Effector memory CD8-positive, alpha-beta T cell (primary cell): ENCODE measurements at regions not wholly inside any gene's neighbourhood (a gene's known extent, or its start where the extent isn't known, plus 50 kb on each side); places are given as distances from the start of the nearest gene placed in this dataset.
"Not testable (repeated sequence)": the region's sequence is repeated elsewhere in the genome, so short reads cannot be mapped to it uniquely, and the experiment has no call there.

Experiments used
- ATAC-seq: fragments of 150-1000 bp; cut with Tn5 transposase; replicated peaks from 2 replicates; pipeline ENCODE4 v1.10.0; 2021; ENCODE audit warnings: mild to moderate bottlenecking, moderate library complexity
- DNase-seq, 3 experiments: peaks; one replicate each; pipeline ENCODE4 v3.0.0; 2021
- H3K27ac Mint-ChIP-seq, 2 donors: one replicate each; pipeline ENCODE4 v1.8.0; 2022; ENCODE audit warnings: mild to moderate bottlenecking in 2 of 2, mixed read lengths in 2 of 2, moderate library complexity in 2 of 2
- H3K27me3 Mint-ChIP-seq, 2 donors: one replicate each; pipeline ENCODE4 v1.8.0; 2022; ENCODE audit warnings: mixed read lengths in 2 of 2
- H3K36me3 Mint-ChIP-seq: one replicate; pipeline ENCODE4 v1.8.0; 2022; ENCODE audit warnings: mild to moderate bottlenecking, moderate library complexity, mixed read lengths; ENCODE audit not compliant: insufficient read depth
- H3K4me1 Mint-ChIP-seq, 2 donors: one replicate each; pipeline ENCODE4 v1.8.0; 2022; ENCODE audit warnings: low read depth in 2 of 2, mixed read lengths in 2 of 2
- H3K4me3 Mint-ChIP-seq, 2 donors: one replicate each; pipeline ENCODE4 v1.8.0; 2022; ENCODE audit warnings: mild to moderate bottlenecking in 2 of 2, mixed read lengths in 2 of 2, moderate library complexity in 2 of 2
- H3K9me3 Mint-ChIP-seq, 2 donors: one replicate each; pipeline ENCODE4 v1.8.0; 2022; ENCODE audit warnings: mixed read lengths in 2 of 2

- H3K36me3 Mint-ChIP-seq, DNase-seq, H3K9me3 Mint-ChIP-seq, H3K4me3 Mint-ChIP-seq, H3K27me3 Mint-ChIP-seq, H3K4me1 Mint-ChIP-seq, ATAC-seq, H3K27ac Mint-ChIP-seq: not testable (repeated sequence)
Measured at GRCh38 chr1:83310161-83310560, 688.8 kb downstream of the TTLL7 start.

- H3K36me3 Mint-ChIP-seq, ATAC-seq, H3K27ac Mint-ChIP-seq, DNase-seq, H3K4me1 Mint-ChIP-seq, H3K27me3 Mint-ChIP-seq, H3K4me3 Mint-ChIP-seq, H3K9me3 Mint-ChIP-seq: not testable (repeated sequence)
Measured at GRCh38 chr1:83309035-83309434, 689.9 kb downstream of the TTLL7 start.

- H3K9me3 Mint-ChIP-seq: peaks cover 5 to 13% of the 10 kb centered on the region in 2 donors
- not testable (repeated sequence) for H3K4me1 Mint-ChIP-seq, H3K27ac Mint-ChIP-seq, H3K27me3 Mint-ChIP-seq, DNase-seq, H3K4me3 Mint-ChIP-seq, H3K36me3 Mint-ChIP-seq, ATAC-seq
Measured at GRCh38 chr1:83306811-83307210, 692.1 kb downstream of the TTLL7 start.

- not testable (repeated sequence) for H3K4me1 Mint-ChIP-seq, ATAC-seq
Measured at GRCh38 chr1:83295594-83295993, 703.3 kb downstream of the TTLL7 start.

GRCh38 chr1:83287391-83287790 lies 711.5 kb downstream of the TTLL7 start:
- H3K4me1 Mint-ChIP-seq, DNase-seq, H3K9me3 Mint-ChIP-seq, ATAC-seq, H3K27me3 Mint-ChIP-seq, H3K36me3 Mint-ChIP-seq, H3K27ac Mint-ChIP-seq, H3K4me3 Mint-ChIP-seq: not testable (repeated sequence)

More at GRCh38 chr1:83295594-83295993, 703.3 kb downstream of the TTLL7 start:
- not testable (repeated sequence) for DNase-seq, H3K27me3 Mint-ChIP-seq, H3K27ac Mint-ChIP-seq, H3K36me3 Mint-ChIP-seq, H3K4me3 Mint-ChIP-seq
- H3K9me3 Mint-ChIP-seq: peaks cover 3 to 18% of the 10 kb centered on the region in 2 donors

- not testable (repeated sequence) for H3K27ac Mint-ChIP-seq, H3K4me1 Mint-ChIP-seq, DNase-seq, ATAC-seq, H3K27me3 Mint-ChIP-seq, H3K4me3 Mint-ChIP-seq, H3K9me3 Mint-ChIP-seq, H3K36me3 Mint-ChIP-seq
Measured at GRCh38 chr1:83274656-83275055, 724.3 kb downstream of the TTLL7 start.

- H3K27me3 Mint-ChIP-seq, H3K36me3 Mint-ChIP-seq, H3K9me3 Mint-ChIP-seq, DNase-seq, H3K27ac Mint-ChIP-seq, H3K4me1 Mint-ChIP-seq, H3K4me3 Mint-ChIP-seq, ATAC-seq: not testable (repeated sequence)
Measured at GRCh38 chr1:83272484-83272883, 726.4 kb downstream of the TTLL7 start.

- H3K9me3 Mint-ChIP-seq, H3K27ac Mint-ChIP-seq, DNase-seq, ATAC-seq, H3K36me3 Mint-ChIP-seq, H3K4me3 Mint-ChIP-seq, H3K27me3 Mint-ChIP-seq, H3K4me1 Mint-ChIP-seq: not testable (repeated sequence)
Measured at GRCh38 chr1:83271834-83272233, 727.1 kb downstream of the TTLL7 start.

- not testable (repeated sequence) for H3K4me1 Mint-ChIP-seq, DNase-seq, H3K27ac Mint-ChIP-seq, H3K9me3 Mint-ChIP-seq, H3K36me3 Mint-ChIP-seq, H3K4me3 Mint-ChIP-seq, H3K27me3 Mint-ChIP-seq
- peak; percentile 80 for ATAC-seq
Measured at GRCh38 chr1:83270801-83271200, 728.1 kb downstream of the TTLL7 start.

GRCh38 chr1:83263808-83264207 lies 735.1 kb downstream of the TTLL7 start:
- H3K9me3 Mint-ChIP-seq, H3K4me1 Mint-ChIP-seq, DNase-seq, H3K27ac Mint-ChIP-seq, ATAC-seq, H3K36me3 Mint-ChIP-seq, H3K27me3 Mint-ChIP-seq, H3K4me3 Mint-ChIP-seq: not testable (repeated sequence)

GRCh38 chr1:83251687-83252086 lies 747.2 kb downstream of the TTLL7 start:
- H3K27me3 Mint-ChIP-seq, H3K36me3 Mint-ChIP-seq, DNase-seq, H3K4me3 Mint-ChIP-seq, H3K4me1 Mint-ChIP-seq, H3K27ac Mint-ChIP-seq, ATAC-seq: not testable (repeated sequence)
- peaks cover 4 to 13% of the 10 kb centered on the region in 2 donors for H3K9me3 Mint-ChIP-seq

- not testable (repeated sequence) for H3K4me3 Mint-ChIP-seq, H3K4me1 Mint-ChIP-seq, ATAC-seq, H3K9me3 Mint-ChIP-seq, H3K27me3 Mint-ChIP-seq, DNase-seq, H3K27ac Mint-ChIP-seq, H3K36me3 Mint-ChIP-seq
Measured at GRCh38 chr1:83246780-83247179, 752.2 kb downstream of the TTLL7 start.

GRCh38 chr1:83244832-83245231 lies 754.1 kb downstream of the TTLL7 start:
- H3K4me1 Mint-ChIP-seq, H3K36me3 Mint-ChIP-seq, DNase-seq, H3K27ac Mint-ChIP-seq, H3K9me3 Mint-ChIP-seq, H3K4me3 Mint-ChIP-seq, H3K27me3 Mint-ChIP-seq, ATAC-seq: not testable (repeated sequence)

- H3K27me3 Mint-ChIP-seq, ATAC-seq, H3K4me1 Mint-ChIP-seq, H3K9me3 Mint-ChIP-seq, H3K27ac Mint-ChIP-seq, DNase-seq, H3K4me3 Mint-ChIP-seq, H3K36me3 Mint-ChIP-seq: not testable (repeated sequence)
Measured at GRCh38 chr1:83239568-83239967, 759.4 kb downstream of the TTLL7 start.

- not testable (repeated sequence) for H3K27me3 Mint-ChIP-seq, ATAC-seq, H3K4me1 Mint-ChIP-seq, H3K36me3 Mint-ChIP-seq, H3K9me3 Mint-ChIP-seq, DNase-seq, H3K4me3 Mint-ChIP-seq, H3K27ac Mint-ChIP-seq
Measured at GRCh38 chr1:83238654-83239053, 760.3 kb downstream of the TTLL7 start.
